GM18502 (cell line): ENCODE measurements at regions not wholly inside any gene's neighbourhood (a gene's known extent, or its start where the extent isn't known, plus 50 kb on each side); places are given as distances from the start of the nearest gene placed in this dataset.

Source experiments
- ATAC-seq: cut with Tn5 transposase; IDR thresholded peaks from one replicate; pipeline ENCODE4 v1.9.1; 2021; ENCODE audit warnings: mild to moderate bottlenecking; ENCODE audit not compliant: unreplicated experiment, poor library complexity

- ATAC-seq = no peak
These were observed 114.2 kb downstream of the ZNF621 start for GRCh38 chr3:40639006-40639405.

GRCh38 chr3:40642812-40643211 lies 118.1 kb downstream of the ZNF621 start:
- no peak for ATAC-seq

GRCh38 chr3:40645883-40646282 lies 121.1 kb downstream of the ZNF621 start:
- ATAC-seq = no peak

- ATAC-seq = no peak
These were observed 124.6 kb downstream of the ZNF621 start for GRCh38 chr3:40649346-40649745.

GRCh38 chr3:40652072-40652471 lies 127.3 kb downstream of the ZNF621 start:
- no peak for ATAC-seq

GRCh38 chr3:40653001-40653400 lies 128.2 kb downstream of the ZNF621 start:
- ATAC-seq = no peak

- no peak for ATAC-seq
These were observed 129.1 kb downstream of the ZNF621 start for GRCh38 chr3:40653878-40654277.

- ATAC-seq = no peak
These were observed 130.8 kb downstream of the ZNF621 start for GRCh38 chr3:40655551-40655950.

- no peak for ATAC-seq
These were observed 132.9 kb downstream of the ZNF621 start for GRCh38 chr3:40657623-40658022.

GRCh38 chr3:40658305-40658704 lies 133.5 kb downstream of the ZNF621 start:
- ATAC-seq = no peak

GRCh38 chr3:40660554-40660953 lies 135.8 kb downstream of the ZNF621 start:
- no peak for ATAC-seq

- ATAC-seq = no peak
These were observed 136.5 kb downstream of the ZNF621 start for GRCh38 chr3:40661284-40661683.

GRCh38 chr3:40663280-40663679 lies 138.5 kb downstream of the ZNF621 start:
- ATAC-seq = no peak

- ATAC-seq = no peak
These were observed 144.4 kb downstream of the ZNF621 start for GRCh38 chr3:40669176-40669575.

- no peak for ATAC-seq
These were observed 148.1 kb downstream of the ZNF621 start for GRCh38 chr3:40672861-40673260.

- ATAC-seq = no peak
These were observed 152.6 kb downstream of the ZNF621 start for GRCh38 chr3:40677321-40677720.

GRCh38 chr3:40677749-40678148 lies 153.0 kb downstream of the ZNF621 start:
- ATAC-seq = no peak

GRCh38 chr3:40679290-40679689 lies 154.5 kb downstream of the ZNF621 start:
- ATAC-seq = no peak

- ATAC-seq = no peak
These were observed 156.2 kb downstream of the ZNF621 start for GRCh38 chr3:40680685-40681657.

GRCh38 chr3:40681658-40682055 lies 156.9 kb downstream of the ZNF621 start:
- ATAC-seq = no peak

- no peak for ATAC-seq
These were observed 165.1 kb downstream of the ZNF621 start for GRCh38 chr3:40689837-40690236.
